Gastroesophageal sphincter (tissue), 3 donors: ENCODE measurements at regions not wholly inside any gene's neighbourhood (a gene's known extent, or its start where the extent isn't known, plus 50 kb on each side); places are given as distances from the start of the nearest gene placed in this dataset.

ENCODE experiments used
- EP300 ChIP-seq: sonication (generic); formaldehyde crosslinking; IDR thresholded peaks from one replicate; pipeline ENCODE4 v1.6.1; 2017; ENCODE audit warnings: antibody characterized with exemption, mild to moderate bottlenecking
- POLR2A ChIP-seq, 2 donors: fragments of 450-650 bp; IDR thresholded peaks; one replicate each; pipeline ENCODE4 v1.6.1; 2017; ENCODE audit warnings: antibody characterized with exemption in 2 of 2, mild to moderate bottlenecking in 2 of 2, moderate library complexity in 1 of 2
- POLR2AphosphoS5 ChIP-seq: sonication (generic); formaldehyde crosslinking; IDR thresholded peaks from one replicate; pipeline ENCODE4 v1.6.1; 2017; ENCODE audit warnings: antibody characterized with exemption
- TF ChIP-seq, protein P1 (sequence below), 4 experiments: fragments of 200-600 bp in 2 of 4; fragments of 450-650 bp in 2 of 4; sonication (generic) in 1 of 4; IDR thresholded peaks; one replicate each; pipeline ENCODE4 v1.5.1; 2017 to 2019; ENCODE audit warnings: antibody characterized with exemption in 4 of 4, mild to moderate bottlenecking in 2 of 4, moderate library complexity in 2 of 4

DNA sequence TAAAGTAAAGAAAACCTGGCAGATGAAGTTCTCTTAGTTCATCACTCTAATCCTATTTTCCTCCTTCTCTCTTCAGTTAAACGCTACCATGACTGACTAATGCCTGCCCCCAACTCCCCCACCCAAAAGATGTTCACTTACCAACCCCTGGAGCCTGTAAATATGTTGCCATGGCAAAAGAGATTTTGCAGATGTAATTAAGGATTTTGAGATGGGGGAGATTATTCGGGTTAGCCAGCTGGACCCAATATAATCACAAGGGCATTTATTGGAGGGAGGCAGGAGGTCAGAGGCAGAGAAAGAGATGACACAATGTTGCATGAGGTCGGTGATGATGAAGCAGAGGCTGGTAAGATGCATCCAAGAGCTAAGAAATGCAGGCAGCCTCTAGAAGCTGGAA is 69.3 kb upstream of the PPP2R5A start:
- TF ChIP-seq, protein P1, sequence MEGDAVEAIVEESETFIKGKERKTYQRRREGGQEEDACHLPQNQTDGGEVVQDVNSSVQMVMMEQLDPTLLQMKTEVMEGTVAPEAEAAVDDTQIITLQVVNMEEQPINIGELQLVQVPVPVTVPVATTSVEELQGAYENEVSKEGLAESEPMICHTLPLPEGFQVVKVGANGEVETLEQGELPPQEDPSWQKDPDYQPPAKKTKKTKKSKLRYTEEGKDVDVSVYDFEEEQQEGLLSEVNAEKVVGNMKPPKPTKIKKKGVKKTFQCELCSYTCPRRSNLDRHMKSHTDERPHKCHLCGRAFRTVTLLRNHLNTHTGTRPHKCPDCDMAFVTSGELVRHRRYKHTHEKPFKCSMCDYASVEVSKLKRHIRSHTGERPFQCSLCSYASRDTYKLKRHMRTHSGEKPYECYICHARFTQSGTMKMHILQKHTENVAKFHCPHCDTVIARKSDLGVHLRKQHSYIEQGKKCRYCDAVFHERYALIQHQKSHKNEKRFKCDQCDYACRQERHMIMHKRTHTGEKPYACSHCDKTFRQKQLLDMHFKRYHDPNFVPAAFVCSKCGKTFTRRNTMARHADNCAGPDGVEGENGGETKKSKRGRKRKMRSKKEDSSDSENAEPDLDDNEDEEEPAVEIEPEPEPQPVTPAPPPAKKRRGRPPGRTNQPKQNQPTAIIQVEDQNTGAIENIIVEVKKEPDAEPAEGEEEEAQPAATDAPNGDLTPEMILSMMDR (IDR thresholded peaks at IDR 0.05) = no peak
- TF ChIP-seq EP300 = no peak
- no peak for TF ChIP-seq POLR2A (IDR thresholded peaks at IDR 0.05)
- TF ChIP-seq POLR2AphosphoS5 = no peak
